GM19240 (cell line): ENCODE measurements at regions not wholly inside any gene's neighbourhood (a gene's known extent, or its start where the extent isn't known, plus 50 kb on each side); places are given as distances from the start of the nearest gene placed in this dataset.

Experiments used
- DNase-seq: peaks from one replicate; pipeline ENCODE4 v3.0.0; 2011; ENCODE audit warnings: low spot score; ENCODE audit not compliant: insufficient read length

DNA sequence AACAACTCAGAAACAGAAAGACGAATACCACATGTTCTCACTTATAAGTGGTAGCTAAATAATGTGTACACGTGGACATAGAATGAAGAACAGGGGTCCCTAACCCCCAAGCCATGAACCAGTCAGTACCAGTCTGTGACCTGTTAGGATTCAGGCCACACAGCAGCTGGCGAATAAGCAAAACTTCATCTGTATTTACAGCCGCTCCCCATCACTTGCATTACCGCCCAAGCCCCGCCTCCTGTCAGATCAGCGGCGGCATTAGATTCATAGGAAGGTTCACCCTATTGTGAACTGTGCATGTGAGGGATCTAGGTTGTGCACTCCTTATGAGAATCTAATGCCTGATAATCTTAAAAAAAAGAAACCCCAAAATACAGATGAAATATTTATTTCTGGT lies 1128.7 kb downstream of the NLGN4X start:
- DNase-seq = no peak

DNA sequence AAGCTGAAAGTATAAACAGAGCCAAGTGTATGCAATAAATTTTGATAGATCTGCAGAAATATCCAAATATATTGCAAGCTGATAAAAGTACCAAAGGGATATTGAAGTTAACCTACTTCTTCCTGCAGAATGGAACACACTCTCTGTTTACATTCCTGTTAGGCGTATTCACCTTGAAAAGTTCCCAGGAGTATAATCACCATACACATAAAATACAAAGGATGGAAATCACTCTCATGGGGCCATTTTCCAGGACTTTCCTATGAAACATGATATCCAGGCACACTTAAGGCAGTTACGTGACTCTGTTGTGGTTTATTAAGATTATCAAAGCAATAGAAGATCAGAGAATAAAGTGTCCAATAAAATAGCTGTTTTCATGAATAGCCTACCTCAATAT lies 1142.3 kb downstream of the NLGN4X start:
- no peak for DNase-seq

DNA sequence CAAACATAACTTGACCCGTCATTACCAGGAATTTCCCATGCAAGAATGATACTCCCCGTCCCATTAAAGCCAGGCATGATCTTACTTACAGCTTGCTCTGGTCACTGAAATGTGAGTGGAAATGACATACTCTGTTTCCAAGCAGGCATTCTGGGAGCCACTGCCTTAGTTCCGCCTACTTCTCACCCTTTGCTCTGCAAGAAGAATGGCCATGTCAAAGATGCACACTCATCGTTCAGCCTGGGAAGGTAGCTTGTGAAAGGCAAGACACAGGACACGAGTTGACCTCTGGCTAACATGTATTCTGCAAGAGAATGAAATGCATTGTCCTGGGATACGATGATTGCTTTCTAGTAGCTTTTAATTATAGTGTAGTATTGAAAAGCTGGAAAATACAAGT lies 1144.4 kb downstream of the NLGN4X start:
- DNase-seq = no peak

DNA sequence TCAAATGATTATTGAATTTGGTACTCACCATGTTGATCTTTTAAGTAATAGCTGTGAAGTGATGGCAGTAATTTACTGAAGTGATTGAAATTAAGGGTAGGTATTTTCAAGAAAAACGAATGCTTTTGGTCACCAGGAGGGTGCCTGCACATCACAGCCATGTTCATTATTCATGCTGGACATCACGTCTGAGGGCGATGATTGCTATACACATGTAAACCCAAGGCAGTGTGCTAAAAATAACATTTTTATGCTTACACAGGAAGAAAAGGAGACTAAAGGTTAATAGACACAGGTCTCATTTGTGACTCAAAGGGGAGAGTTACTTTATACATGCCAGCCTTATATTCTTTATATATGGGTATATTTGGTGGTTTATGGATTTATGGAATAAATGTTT lies 1146.0 kb downstream of the NLGN4X start:
- DNase-seq = no peak

DNA sequence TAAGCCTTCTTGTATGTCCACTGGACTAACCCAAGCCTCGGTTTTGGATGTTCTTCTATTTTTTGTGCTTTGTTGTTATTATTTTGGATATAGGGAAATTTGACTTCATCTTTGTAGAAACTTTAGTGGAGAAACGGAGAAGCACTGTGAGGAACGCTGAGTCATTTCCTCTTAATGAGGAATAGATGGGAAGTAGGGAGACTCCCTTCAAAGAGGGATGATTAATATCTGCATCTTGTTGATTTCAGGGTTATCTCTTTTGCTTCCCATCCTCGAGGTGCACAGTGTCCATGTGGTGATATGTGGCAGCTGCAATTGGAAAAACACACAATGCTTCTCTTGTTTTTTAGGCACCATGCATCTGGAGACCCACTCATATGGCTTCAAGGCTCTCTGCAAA lies 1147.9 kb downstream of the NLGN4X start:
- no peak for DNase-seq

DNA sequence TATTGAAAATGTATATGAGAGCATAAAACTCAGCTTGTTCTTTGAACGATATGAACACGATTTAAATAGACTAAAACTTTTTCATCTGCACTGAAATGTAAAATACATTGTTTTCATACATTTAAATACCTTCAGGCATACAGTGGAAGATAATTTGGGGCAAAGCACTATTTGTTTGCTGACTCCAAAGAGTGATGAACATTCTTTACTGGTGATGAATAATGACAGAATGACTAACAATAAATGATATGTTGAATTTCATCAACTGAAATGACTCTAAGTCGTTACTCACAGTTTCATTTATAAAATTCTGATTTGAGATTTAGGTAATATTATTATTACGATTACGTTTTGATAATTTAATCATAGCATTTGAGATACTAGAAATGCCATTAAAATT lies 1160.1 kb downstream of the NLGN4X start:
- no peak for DNase-seq

DNA sequence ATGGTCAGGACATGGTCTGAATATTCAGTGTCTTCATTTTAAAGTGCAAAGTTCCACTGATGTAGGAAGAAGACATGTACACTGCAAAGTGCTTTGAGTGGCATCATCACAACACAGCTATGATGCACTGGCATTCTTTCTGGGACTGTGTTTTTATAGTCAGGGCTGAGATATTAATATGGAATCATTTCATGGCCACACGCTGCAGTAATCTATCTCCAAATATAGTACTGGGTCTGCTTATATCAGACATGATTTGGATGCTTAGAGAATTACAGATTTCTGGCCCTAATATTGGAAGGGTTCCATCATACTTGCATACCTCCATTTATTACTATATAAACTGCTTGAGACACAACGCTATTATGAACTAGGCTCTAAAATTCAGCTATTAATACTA lies 1170.9 kb downstream of the NLGN4X start:
- no peak for DNase-seq

DNA sequence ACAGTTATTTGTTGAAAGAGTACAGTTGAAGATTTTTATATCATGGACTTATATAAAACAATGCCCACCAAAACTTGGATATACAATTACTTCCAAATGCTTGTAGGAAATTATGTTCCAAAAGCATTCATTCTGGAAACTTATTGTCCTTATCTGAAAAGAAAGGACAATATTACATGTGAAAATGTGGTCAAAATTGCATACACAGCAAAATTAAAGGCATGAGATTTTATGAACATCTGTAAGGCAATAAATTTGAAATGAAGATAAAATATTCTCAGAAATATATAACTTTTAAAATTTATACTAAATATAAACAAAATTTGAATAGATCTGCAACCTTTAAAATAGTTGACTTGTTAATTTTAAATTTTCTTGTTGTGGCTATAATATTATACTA lies 1173.8 kb downstream of the NLGN4X start:
- DNase-seq = no peak

DNA sequence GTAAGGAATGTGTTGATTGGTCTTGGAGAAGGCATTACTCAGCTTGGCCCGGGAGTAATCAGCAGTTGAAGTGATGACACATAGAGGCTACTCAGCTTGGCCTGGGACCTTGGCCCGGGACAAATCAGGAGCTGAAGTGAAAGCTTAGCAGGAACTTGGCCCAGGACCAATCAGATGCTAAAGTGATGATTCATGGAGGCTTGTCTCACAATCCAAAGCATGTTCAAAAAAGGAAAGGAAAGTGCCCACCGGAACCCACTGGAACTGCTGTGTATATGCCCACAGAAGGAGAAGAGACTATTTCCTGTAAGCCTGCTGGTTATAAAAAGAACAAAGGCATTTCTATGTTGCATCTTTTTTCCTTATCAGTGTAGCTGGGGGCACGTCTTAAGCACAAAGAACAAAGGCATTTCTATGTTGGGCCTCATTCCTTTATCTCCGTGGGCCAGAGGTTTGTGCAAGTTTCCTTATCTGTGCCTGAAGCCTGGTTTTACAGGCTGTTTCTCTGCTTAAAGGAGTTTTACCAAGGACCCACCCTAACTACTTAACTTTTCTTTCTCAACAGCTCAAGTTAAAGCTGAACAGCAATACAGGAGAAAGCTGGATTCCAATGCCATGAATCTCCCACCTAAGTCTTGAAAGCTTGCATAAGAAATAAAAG lies 1176.7 kb downstream of the NLGN4X start:
- no peak for DNase-seq

DNA sequence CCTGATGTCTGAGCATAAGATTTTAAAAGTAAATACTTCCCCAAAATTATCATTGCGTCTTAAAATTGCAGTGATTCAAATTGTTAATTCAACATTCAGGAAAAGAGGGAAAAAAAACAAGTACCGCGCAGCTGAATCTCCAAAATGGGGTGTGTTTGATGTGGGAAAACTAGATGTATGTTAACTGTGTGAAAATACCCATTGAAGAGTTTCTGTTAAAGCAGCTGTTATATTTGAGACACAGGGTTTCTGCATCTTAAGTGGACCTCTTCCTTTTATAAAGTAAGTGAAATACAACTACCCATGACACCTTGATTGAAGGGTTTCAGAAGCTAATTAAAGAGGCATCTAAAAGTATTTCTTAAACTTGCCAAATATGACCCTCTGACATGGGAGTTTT lies 1186.1 kb downstream of the NLGN4X start:
- DNase-seq = no peak

DNA sequence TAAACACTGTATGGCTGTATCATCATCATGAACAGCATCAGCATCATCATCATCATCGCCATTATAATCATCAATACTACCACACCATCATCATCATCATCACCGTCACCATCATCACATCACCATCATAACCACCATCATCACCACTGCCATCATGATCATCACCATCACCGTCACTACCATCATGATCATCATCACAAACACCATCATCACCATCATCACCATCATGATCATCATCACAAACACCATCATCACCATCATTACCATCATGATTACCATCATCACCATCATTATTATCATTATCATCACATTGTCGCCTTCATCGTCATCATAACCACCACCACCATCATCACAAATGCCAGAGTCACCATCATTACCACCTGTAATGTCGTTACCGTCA lies 1196.9 kb downstream of the NLGN4X start:
- DNase-seq = no peak

DNA sequence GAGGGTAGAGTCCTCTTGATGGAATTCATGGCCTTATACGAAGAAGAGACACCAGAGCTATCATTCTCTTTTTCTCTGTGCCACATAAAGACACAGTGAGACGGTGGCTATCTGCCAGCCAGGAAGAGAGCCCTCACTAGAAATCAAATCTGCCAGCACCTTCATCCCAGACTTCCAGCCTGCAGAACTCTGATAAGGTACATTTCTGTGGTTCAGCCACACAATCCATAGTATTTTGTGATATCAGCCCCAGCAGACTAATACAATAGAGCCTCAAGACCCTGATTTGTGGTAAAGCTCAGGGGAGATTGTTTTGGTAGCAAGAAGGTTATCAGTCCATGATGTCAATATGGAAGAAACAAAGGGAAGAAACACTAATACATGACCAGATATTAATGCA lies 1213.2 kb downstream of the NLGN4X start:
- no peak for DNase-seq

DNA sequence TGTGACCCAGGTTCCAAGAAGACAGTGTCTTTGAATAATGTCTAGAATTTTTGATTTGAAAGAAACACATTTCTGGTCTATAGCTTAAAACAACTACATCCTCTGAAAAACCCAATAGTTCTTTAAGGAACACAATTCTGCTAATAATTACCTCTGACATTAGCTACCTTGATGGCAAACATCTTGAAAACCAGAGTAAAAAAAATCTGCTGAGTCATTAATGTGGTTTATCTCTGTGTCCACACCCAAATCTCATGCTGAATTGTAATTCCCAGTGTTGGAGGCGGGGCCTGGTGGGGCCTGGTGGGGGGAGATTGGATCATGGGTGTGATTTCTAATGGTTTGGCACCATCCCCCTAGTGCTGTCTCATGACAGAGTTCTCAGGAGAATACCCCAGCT lies 1233.8 kb downstream of the NLGN4X start:
- no peak for DNase-seq

DNA sequence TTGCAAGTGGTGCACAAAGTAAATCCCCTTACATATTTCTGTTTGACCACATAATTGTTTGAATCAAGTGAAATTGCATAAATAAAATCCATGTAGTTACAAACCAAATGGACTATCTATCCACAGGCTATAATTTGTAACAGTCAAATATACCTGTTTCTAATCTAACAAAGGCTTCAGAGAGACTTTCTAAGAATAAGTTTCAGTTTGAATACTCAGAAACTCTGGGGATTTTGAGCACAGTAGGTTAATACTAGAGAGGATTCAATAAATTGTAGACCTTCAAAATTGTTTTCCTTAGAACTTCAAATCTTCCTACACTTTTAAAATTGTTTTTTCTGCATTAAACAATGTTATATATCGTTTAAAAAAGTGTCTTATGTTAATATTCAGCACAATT lies 1250.1 kb downstream of the NLGN4X start:
- no peak for DNase-seq

DNA sequence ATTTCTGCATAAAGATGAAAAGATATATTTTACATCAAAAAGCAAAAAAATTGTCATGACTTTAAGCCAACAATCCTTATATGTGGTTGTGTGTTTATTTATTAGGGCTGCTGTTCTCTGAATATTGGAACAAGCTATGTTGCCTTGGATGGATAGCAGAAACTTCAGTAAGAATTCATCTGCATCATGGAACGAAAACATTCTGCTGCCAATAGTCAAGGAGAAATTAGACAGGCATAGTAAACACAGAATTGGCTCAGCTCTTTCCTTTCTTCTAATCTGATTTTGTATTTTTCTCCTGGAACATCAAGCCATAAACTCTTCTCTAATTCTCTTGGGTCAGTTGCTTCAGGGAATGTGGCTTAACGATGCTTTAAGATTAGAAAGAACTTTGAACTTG lies 1257.0 kb downstream of the NLGN4X start:
- DNase-seq = no peak

DNA sequence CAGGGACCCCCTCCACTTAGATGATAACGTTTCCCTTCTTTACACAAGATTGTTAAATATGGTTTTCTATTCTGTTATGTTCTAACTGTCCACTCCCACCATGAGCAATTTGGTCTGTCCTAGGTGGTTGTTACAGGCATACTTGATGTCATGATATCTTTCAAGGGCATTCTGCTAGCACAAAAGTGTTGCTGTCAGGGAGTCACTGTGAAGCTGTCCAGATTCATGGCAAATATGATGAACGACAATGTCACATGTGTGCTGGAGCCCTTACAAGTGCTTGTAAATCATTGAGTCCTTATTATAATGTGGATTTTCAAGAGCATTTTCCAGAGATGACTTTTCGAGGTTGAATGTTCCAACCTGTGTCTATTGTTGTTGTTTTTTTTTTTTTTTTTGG lies 1250.7 kb upstream of the PRKX start:
- DNase-seq = no peak

DNA sequence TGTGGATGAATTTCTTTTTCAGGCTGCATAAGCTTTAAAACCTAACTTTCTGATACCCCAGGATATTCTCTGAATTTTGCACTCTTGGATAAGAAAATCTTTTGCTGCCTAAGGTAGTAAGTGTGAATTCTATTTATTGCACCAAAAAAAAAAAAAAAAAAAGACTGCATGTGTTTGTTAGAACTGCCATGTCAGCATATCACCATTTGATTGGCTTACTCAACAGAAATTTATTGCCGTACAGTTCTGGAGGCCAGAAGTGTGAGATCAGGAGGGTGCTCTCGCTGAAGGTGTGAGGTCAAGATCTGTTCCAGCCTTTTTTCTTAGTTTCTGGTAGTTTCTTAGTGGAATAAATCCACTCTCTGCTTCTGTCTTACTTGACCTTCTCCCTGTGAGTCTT lies 1250.0 kb upstream of the PRKX start:
- DNase-seq = no peak

DNA sequence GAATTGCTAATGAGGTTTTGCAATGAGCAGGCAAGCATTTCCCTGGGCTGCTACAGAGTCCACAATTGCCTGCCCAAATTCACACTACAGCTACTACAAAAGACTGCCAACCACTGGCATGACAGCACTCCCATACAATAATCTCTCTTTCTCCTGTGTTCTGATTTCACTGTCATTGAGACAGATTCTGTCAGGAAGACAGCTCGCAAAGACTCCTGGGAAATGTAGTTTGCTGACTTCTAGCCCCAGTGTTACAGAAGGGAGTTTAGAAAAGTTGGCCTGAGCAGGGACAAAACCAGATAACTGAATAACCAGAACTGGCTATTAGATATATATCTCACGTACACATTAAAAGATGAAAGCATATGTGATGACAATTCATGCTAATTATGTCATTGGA lies 1231.3 kb upstream of the PRKX start:
- no peak for DNase-seq

DNA sequence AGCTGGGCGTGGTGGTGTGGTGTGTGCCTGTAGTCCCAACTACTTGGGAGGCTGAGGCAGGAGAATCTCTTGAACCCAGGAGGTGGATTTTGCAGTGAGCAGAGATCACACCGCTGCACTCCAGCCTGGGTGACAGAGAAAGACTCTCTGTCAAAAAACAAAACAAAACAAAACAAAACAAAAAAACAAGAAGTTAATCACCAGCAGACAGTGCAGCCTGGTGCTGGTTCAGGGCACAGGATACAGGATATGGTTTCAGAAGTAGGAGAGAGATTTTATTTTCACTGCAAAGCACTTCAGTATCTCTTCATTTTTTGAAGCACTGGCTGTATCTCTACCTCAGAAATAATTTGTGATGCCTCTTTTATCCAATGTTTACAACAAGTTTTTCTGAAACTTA lies 1222.9 kb upstream of the PRKX start:
- DNase-seq = no peak

DNA sequence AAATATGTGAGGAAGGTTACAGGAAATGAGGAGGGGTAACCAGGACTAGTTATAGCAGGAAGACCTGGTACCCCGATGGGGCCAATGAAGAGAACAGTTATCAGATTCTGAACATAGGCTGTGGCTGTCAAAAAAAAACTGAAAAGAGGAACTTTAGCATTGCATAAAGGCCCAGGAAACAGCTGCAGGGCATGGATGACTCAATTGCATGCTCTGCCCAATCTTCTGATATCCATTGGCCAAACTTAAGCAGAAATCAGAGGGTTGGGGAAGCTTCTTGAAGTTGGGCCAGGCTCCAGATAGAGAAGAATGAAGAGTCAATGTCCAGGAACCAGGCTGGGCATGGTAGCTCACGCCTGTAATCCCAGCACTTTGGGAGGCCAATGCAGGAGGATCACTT lies 1222.4 kb upstream of the PRKX start:
- DNase-seq = no peak

DNA sequence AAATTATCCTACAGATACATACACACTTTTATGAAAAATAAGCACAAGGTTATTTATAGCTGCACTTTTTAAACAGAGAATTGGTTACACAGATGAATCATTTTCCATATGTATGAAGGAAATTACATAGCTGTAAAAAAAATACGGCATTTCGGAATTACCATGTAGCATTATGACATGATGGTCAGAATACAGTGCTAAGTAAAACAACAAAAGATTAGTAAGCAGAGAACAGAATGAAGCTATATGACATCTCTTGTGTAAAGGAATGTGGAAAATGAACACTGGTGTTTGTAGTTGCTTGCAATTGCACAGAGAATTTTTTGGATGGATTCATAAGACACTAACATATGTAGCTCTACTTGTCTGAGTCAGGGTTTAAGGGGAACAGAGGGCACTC lies 1222.0 kb upstream of the PRKX start:
- no peak for DNase-seq

DNA sequence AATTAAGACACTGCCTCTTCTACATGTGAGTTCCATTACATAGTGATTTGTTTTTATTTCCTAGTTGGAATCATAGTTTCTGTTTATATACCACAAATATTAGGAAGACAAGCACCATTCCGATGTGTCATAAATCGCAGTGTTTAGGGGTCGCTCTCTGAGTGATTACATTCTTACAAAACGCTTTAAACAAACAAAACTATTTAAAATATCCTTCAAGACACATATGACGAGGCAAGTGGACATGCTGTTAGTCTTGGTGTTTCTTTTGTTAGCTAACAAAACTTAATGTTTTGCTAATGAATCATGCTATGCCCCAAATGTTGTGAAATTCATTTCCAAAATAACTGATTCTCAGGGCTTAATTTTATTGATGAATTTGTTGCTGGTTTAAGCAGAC lies 1219.3 kb upstream of the PRKX start:
- no peak for DNase-seq

DNA sequence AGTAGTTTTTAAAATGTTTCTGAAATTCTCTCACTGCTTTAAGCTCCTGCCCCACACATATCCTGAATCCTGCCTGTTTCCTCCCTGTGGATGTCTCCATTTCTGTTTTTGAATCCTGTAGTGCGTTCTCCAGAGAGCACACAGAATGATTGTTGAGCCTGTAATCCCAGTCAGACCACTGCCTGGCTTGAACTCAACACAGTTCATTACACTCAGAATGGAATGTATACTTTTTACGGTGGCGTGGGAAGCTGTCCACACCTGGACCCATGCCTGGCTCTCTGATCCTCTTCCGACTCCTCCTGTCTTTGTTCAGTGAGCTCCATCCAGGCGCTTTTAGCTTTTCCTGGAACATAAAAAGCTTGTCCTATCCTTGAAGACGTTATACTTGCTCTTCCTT lies 1217.0 kb upstream of the PRKX start:
- DNase-seq = no peak

DNA sequence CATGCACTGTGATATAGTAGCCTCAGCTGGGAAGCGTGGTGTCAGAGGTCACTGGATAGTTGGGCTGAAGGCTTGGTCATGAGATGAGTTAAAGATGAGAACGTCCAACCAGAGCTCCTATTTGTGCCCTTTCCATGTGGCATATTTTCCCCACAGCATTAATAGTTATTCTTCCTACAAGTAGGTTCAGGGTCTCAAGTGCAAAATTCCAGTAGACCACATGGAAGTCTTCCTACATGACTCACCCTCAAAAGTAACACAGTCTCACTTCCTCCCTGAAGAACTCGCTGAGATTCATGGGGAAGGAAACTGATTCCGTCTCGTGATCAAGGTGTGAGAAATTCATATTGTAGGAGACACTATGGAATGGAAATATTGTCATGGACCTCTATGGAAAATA lies 1212.5 kb upstream of the PRKX start:
- no peak for DNase-seq
